Activated CD4-positive, alpha-beta T cell treated with anti-CD3 and anti-CD28 coated beads, Interleukin-2, amount 50 U/mL, for 16 hours (primary cell): ENCODE measurements at regions not wholly inside any gene's neighbourhood (a gene's known extent, or its start where the extent isn't known, plus 50 kb on each side); places are given as distances from the start of the nearest gene placed in this dataset.
"Not testable (repeated sequence)": the region's sequence is repeated elsewhere in the genome, so short reads cannot be mapped to it uniquely, and the experiment has no call there.

Experiments
- DNase-seq: peaks from one replicate; pipeline ENCODE4 v3.0.0-alpha.2; 2020

- no peak for DNase-seq
These were observed 671.0 kb upstream of the C16orf82 start for GRCh38 chr16:26395700-26396099.

- no peak for DNase-seq
These were observed 670.1 kb upstream of the C16orf82 start for GRCh38 chr16:26396511-26397235.

GRCh38 chr16:26413780-26414179 lies 652.9 kb upstream of the C16orf82 start:
- no peak for DNase-seq

DNA sequence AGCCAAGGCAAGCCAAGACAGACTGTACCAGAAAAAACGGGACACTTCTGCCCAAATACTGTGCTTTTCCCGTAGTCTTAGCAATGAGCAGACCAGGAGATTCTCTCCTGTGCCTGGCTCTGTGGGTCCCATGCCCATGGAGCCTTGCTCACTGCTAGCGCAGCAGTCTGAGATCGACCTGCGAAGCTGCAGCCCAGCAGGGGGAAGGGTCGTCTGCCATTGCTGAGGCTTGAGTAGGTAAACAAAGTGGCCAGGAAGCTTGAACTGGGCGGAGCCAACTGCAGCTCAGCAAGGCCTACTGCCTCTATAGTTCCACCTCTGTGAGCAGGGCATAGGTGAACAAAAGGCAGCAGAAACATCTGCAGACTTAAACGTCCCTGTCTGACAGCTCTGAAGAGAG lies 647.3 kb upstream of the C16orf82 start:
- DNase-seq, result not testable (repeated sequence)

GRCh38 chr16:26430618-26431017 lies 636.1 kb upstream of the C16orf82 start:
- no peak for DNase-seq

DNA sequence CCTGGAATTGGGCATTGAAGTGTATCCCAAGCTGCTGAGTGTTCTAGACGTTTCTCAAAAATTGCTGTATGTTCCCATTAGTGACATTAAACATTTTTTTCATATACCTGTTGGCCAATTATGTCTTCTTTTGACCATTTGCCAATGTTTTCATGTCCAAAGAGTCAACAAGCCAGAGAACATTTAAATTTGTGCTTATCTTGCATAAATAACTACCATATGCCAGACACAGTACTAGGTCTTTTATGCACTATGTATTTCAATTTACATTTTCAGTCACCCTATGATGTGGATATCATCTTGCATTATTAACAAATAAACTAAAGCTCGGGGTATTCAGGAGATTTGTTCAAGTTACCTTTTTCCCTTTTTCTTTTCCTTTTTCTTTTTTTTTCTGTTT lies 632.9 kb upstream of the C16orf82 start:
- DNase-seq, result no peak

GRCh38 chr16:26441178-26441577 lies 625.5 kb upstream of the C16orf82 start:
- no peak for DNase-seq

GRCh38 chr16:26442321-26442720 lies 624.4 kb upstream of the C16orf82 start:
- no peak for DNase-seq

DNA sequence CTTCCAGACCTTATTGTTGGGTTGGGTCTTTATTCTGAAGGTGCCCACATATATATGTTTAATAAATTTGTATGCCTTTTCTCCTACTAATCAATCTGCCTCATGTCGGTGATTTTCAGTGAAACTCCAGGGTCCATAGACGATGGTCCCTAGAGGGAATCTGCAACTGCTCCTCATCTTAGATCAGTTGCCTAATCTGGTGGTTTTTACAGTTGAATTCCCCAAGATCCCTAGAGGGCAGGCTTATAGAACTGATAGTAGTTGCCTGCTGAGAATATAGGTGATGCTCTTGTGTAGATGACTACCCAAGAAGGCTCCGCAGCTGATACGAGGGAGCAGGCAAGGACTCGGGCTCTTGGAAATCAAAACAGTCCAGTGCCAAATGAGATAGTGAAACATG lies 619.2 kb upstream of the C16orf82 start:
- no peak for DNase-seq

GRCh38 chr16:26453215-26453614 lies 613.5 kb upstream of the C16orf82 start:
- DNase-seq, result no peak

GRCh38 chr16:26454102-26454501 lies 612.6 kb upstream of the C16orf82 start:
- no peak for DNase-seq

DNA sequence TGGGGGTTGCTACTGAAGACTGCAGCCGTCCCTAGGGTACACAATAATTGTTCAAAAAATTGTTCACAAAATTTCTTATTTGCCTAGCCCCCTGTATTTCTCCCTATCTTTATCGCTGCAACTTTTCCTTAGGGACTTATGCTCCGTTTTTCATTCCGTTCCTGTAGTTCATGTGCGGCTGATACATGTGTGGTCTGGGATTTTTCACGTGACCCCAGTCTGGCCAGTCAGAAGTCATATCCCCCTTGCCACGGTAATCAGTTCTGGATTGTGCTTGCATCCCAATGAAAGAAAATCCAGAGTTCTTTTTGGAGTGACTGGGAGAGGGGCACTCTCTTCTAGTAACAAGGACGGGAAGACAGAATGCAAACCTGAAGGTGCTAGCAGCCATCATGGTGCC lies 610.7 kb upstream of the C16orf82 start:
- DNase-seq, result no peak

- no peak for DNase-seq
These were observed 609.6 kb upstream of the C16orf82 start for GRCh38 chr16:26457095-26457494.

GRCh38 chr16:26457882-26458281 lies 608.8 kb upstream of the C16orf82 start:
- DNase-seq, result no peak

GRCh38 chr16:26464576-26465266 lies 602.0 kb upstream of the C16orf82 start:
- DNase-seq, result no peak

- not testable (repeated sequence) for DNase-seq
These were observed 592.3 kb upstream of the C16orf82 start for GRCh38 chr16:26474405-26474804.

- no peak for DNase-seq
These were observed 591.1 kb upstream of the C16orf82 start for GRCh38 chr16:26475596-26475995.

GRCh38 chr16:26491101-26491670 lies 575.5 kb upstream of the C16orf82 start:
- no peak for DNase-seq

GRCh38 chr16:26491962-26492361 lies 574.8 kb upstream of the C16orf82 start:
- no peak for DNase-seq

DNA sequence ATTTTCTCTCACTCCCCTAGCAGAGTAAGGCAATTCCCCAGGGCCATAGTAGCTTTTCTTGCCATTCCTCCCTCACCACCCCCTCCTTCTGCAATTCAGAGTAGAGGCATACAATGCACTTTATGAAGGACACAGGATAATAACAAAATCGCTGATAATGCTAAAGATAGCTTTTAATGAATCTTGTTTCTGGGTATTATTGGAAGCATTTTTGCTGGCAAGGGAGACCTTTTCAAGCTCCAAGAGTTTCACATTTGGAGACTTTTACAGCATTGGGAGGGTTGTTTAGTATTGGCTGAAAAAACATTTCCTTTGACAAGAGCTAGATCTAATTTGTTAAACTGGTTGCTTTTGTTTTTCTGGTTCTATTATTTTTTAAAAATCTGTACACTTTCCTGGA lies 573.0 kb upstream of the C16orf82 start:
- DNase-seq, result no peak

GRCh38 chr16:26497896-26498295 lies 568.8 kb upstream of the C16orf82 start:
- no peak for DNase-seq

GRCh38 chr16:26500326-26500725 lies 566.4 kb upstream of the C16orf82 start:
- no peak for DNase-seq

DNA sequence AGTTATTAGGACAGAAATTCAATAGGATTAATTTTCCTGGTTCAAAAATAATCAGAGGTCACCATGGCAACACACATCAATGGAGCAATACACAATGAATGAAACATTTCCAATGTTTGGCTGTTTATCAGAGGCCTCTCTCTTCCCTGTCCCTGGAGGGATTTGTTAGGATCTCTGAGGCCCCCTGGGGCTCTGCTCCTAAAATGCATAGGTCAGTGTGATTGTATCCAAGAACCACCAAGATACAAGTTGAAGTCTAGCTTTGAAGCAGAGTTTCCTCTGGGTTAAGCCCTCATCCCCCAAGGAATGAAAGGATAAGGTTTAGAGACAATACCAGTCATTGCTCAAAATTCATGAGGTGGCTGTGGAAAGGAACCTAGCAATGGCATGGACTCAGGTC lies 561.2 kb upstream of the C16orf82 start:
- DNase-seq, result no peak

GRCh38 chr16:26508946-26509345 lies 557.8 kb upstream of the C16orf82 start:
- not testable (repeated sequence) for DNase-seq
